ENCODE measurements at regions not wholly inside any gene's neighbourhood (a gene's known extent, or its start where the extent isn't known, plus 50 kb on each side); places are given as distances from the start of the nearest gene placed in this dataset.
A peak's percentile ranks its signal among the peaks of the same experiment; 100 is the strongest.

- TF ChIP-seq CTCF (IDR thresholded peaks at IDR 0.05; ENCODE audit: control insufficient read depth, extremely low read depth, insufficient read depth), result no peak
- DNase-seq (ENCODE audit: low read depth), result no peak
- no peak overlapping the region for H3K4me3 ChIP-seq (ENCODE audit: low read depth, low read length)
These were observed 54.8 kb upstream of the DHX40 start for GRCh38 chr17:59510611-59511010.

GRCh38 chr17:59511726-59512125, 53.7 kb upstream of the DHX40 start:
- DNase-seq (ENCODE audit: low read depth), result no peak
- no peak overlapping the region for H3K4me3 ChIP-seq (ENCODE audit: low read depth, low read length)
- TF ChIP-seq CTCF (IDR thresholded peaks at IDR 0.05; ENCODE audit: control insufficient read depth, extremely low read depth, insufficient read depth), result no peak

GRCh38 chr17:59512844-59513385, 52.5 kb upstream of the DHX40 start:
- H3K4me3 ChIP-seq (ENCODE audit: low read depth, low read length), result no peak overlapping the region
- DNase-seq (ENCODE audit: low read depth), result no peak
- TF ChIP-seq CTCF (IDR thresholded peaks at IDR 0.05; ENCODE audit: control insufficient read depth, extremely low read depth, insufficient read depth), result no peak

- DNase-seq (ENCODE audit: low read depth), result peak; percentile 49
- H3K4me3 ChIP-seq (ENCODE audit: low read depth, low read length), result no peak overlapping the region
- no peak for TF ChIP-seq CTCF (IDR thresholded peaks at IDR 0.05; ENCODE audit: control insufficient read depth, extremely low read depth, insufficient read depth)
These were observed 51.2 kb upstream of the DHX40 start for GRCh38 chr17:59513934-59514841.

All from LNCaP clone FGC (cell line).